Psoas muscle (tissue), 7 donors: ENCODE measurements at regions not wholly inside any gene's neighbourhood (a gene's known extent, or its start where the extent isn't known, plus 50 kb on each side); places are given as distances from the start of the nearest gene placed in this dataset.
A peak's percentile ranks its signal among the peaks of the same experiment; 100 is the strongest.

ENCODE experiments used
- ATAC-seq, 4 donors: fragments of 200-7000 bp; cut with Tn5 transposase; one replicate each; pipeline ENCODE4 v1.9.1; 2020; ENCODE audit warnings: moderate library complexity in 3 of 4, mild to moderate bottlenecking in 2 of 4
- DNase-seq, 2 donors: peaks; one replicate each; pipeline ENCODE4 v3.0.0-alpha.2; 2020
- H3K27ac ChIP-seq: fragments of 200-600 bp; one replicate; pipeline ENCODE4 v1.8.0; 2022
- H3K27me3 ChIP-seq, 3 donors: fragments of 200-600 bp in 1 of 3; one replicate each; pipeline versions ENCODE4 v1.6.1 to v1.8.0; 2013 to 2022; ENCODE audit warnings: low read length in 2 of 3, mild to moderate bottlenecking in 2 of 3, moderate library complexity in 1 of 3; ENCODE audit not compliant: insufficient read depth in 3 of 3
- H3K36me3 ChIP-seq, 2 donors: fragments of 200-600 bp in 1 of 2; one replicate each; pipeline versions ENCODE4 v1.6.1 to v1.8.0; 2013 to 2022; ENCODE audit warnings: low read depth in 1 of 2, mild to moderate bottlenecking in 1 of 2, moderate library complexity in 1 of 2; ENCODE audit not compliant: insufficient read depth in 1 of 2
- H3K4me1 ChIP-seq: fragments of 200-600 bp; one replicate; pipeline ENCODE4 v1.8.0; 2022
- H3K4me3 ChIP-seq: fragments of 200-600 bp; one replicate; pipeline ENCODE4 v1.8.0; 2022; ENCODE audit warnings: mild to moderate bottlenecking
- H3K9me3 ChIP-seq: fragments of 200-600 bp; one replicate; pipeline ENCODE4 v1.8.0; 2022
- WGBS, 3 donors: extraction: QIAGEN DNeasy Blood & Tissue Kit; methylation state at CpG; one replicate each; pipeline versions ENCODE4 v1.1.6 to v1.1.7; 2013; 5-methylcytosine and 5-hydroxymethylcytosine counted together
- intact Hi-C, 2 donors: fragments of 100-400 bp; cut with DNase I; formaldehyde crosslinking; loops; one replicate each; pipeline versions ENCODE4 v1.11.0 to v1.14.2; 2022
- TF ChIP-seq, protein P1 (sequence below): fragments of 200-600 bp; IDR thresholded peaks from one replicate; pipeline ENCODE4 v1.8.0; 2022; ENCODE audit warnings: antibody characterized with exemption
- donor health status: healthy with polysubstance abuse.
- donor health status: DM: no; HTN: no; CAD: no; lungs with moderate emphysema.
- donor health status: Bipolar disorder and iron deficiency.
- donor health status: healthy.
- donor health status: DM: yes; HTN: yes; CAD: no.
- donor health status: DM: no; HTN: no; CAD: no.
- donor health status: DM: yes; HTN: yes; CAD: no.

DNA sequence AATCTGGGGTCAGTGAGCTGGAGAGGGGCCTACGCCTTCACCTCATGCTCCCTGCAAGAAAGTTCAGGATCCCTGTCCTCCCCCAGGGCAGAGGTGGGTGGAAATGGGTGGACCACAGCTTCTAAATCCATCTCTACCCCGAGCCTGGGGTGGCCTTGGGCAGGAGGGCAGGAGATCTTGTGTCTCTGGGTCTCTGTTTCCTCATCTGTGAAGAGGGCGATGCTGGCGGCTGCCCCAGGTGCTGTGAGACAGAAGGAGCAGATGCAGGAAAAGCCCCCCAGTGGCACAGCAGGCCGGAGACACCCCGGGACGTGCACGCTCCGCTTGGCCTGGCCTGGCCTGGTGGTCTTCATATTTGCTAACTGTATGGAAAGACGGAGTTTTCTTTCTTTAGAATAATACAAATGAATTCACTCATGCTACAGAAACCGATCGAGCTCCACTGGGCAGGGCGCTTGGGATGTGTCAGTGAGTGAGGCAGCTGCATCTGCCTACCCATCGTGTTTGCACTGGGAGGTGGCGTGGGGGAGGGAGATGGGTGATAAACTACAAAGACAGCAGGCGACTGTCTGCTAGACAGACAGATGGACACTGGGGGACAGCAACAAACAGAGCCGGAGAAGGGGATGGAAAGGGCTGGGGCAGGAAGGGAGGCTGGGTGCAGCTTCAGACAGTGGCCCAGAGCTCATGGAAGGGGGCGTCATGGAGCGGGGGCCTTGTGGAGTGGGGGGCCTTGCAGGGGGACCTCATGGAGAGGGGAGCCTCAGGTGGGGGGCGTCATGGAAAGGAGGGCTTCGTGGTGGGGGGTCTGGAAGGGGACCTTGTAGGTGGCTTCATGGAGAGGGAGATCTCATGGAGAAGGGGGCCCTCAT lies 136.2 kb downstream of the CPZ start:
- Histone ChIP-seq H3K4me3 (no peak overlapping the region), H3K4me1 (no peaks in the 10 kb centered on the region), H3K27me3 (peaks cover 0 to 30% (median 2%) of the 10 kb centered on the region in 3 donors), H3K9me3 (peaks cover 2% of the 10 kb centered on the region), H3K36me3 (no peaks in the 10 kb centered on the region), H3K27ac (no peak overlapping the region)
- intact Hi-C loops, result no loop called here
- WGBS, 3 donors, result 70 to 82% (median 73%) methylated on average over 21 of the region's 21 CpGs
- DNase-seq, result peak in 1 of 2 donors; percentile 35
- TF ChIP-seq, protein P1, sequence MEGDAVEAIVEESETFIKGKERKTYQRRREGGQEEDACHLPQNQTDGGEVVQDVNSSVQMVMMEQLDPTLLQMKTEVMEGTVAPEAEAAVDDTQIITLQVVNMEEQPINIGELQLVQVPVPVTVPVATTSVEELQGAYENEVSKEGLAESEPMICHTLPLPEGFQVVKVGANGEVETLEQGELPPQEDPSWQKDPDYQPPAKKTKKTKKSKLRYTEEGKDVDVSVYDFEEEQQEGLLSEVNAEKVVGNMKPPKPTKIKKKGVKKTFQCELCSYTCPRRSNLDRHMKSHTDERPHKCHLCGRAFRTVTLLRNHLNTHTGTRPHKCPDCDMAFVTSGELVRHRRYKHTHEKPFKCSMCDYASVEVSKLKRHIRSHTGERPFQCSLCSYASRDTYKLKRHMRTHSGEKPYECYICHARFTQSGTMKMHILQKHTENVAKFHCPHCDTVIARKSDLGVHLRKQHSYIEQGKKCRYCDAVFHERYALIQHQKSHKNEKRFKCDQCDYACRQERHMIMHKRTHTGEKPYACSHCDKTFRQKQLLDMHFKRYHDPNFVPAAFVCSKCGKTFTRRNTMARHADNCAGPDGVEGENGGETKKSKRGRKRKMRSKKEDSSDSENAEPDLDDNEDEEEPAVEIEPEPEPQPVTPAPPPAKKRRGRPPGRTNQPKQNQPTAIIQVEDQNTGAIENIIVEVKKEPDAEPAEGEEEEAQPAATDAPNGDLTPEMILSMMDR, result no peak
- ATAC-seq, result no peak

DNA sequence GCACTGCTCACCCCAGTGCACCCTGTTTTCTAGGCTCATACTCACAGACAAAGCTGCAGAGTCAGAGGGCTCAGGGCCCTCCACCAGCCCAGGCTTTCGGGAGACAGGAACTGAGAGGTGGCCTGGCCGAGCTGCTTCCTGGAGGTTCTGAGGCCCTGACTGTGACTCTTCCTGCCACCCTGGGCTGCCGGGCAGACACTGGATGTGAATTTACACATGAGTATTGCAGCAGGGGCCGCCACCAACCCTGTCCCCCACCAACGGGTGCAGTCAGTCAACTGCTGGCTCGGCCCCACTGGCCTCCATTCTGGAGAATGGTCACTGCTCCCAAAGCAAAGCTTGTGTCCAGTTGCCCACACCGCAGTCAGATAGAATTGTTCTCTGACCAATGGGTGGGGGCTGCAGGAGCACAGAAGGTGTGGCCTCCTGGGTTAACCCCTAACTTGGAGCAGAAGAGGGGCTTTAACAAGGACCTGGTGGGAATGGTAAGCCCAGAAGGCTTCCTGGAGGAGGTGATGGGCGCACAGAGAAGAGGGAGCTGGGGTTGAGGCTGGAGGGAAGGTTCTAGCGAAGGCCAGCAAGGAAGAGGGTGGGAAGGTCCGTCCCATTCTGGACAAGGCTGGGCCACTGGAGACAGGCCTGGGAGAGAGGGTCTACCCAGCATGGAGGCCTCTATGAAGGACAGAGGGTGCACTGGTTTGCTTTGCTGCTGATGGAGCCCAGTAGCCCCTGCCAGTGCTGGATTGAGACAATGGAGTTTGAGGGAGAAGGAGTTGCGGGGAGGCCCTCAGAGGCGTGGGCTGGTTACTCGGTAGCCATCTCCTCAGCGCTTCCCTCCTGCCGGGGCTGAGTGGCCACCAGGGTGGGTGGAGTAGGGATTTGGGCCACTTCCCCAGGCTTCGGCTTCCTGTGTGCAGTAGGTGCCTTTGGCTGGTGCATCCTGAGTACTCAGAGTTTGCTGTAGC lies 135.3 kb downstream of the CPZ start:
- TF ChIP-seq, protein P1, result no peak
- H3K36me3 ChIP-seq, result no peaks in the 10 kb centered on the region
- DNase-seq (peak in 1 of 2 donors; percentile 32), ATAC-seq (no peak)
- H3K9me3 ChIP-seq, result no peaks in the 10 kb centered on the region
- H3K27ac ChIP-seq, result no peak overlapping the region
- WGBS, 3 donors, result 68 to 76% (median 72%) methylated on average over 16 of the region's 16 CpGs
- peaks cover 0 to 33% (median 4%) of the 10 kb centered on the region in 3 donors for H3K27me3 ChIP-seq
- intact Hi-C loops, result no loop called here
- H3K4me1 ChIP-seq, result no peaks in the 10 kb centered on the region
- H3K4me3 ChIP-seq, result no peak overlapping the region

DNA sequence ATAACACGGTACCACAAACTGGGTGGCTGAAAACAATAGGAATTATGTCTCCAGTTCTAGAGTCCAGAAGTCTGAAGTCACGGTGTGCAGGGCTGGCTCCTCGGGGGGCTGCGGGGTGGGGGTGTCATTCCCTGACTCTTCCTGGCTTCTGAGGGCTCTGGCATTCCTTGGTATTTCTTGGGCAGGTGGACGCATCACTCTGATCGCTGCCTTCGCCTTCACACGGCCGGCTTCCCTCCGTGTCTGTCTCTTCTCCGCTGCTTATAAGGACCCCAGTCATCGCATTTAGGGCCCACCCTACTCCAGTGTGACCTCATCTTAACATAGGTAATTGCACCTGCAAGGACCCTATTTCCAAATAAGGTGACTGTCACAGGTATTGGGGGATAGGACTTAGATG lies 134.6 kb downstream of the CPZ start:
- peak in 1 of 2 donors; percentile 1 for DNase-seq
- Histone ChIP-seq H3K27ac (no peak overlapping the region), H3K9me3 (no peaks in the 10 kb centered on the region), H3K4me3 (no peak overlapping the region), H3K36me3 (no peaks in the 10 kb centered on the region), H3K27me3 (peaks cover 0 to 33% (median 4%) of the 10 kb centered on the region in 3 donors), H3K4me1 (no peaks in the 10 kb centered on the region)
- intact Hi-C loops, result no loop called here
- no peak for ATAC-seq
- TF ChIP-seq, protein P1, result no peak
- 53 to 61% (median 59%) methylated on average over 12 of the region's 12 CpGs for WGBS, 3 donors

DNA sequence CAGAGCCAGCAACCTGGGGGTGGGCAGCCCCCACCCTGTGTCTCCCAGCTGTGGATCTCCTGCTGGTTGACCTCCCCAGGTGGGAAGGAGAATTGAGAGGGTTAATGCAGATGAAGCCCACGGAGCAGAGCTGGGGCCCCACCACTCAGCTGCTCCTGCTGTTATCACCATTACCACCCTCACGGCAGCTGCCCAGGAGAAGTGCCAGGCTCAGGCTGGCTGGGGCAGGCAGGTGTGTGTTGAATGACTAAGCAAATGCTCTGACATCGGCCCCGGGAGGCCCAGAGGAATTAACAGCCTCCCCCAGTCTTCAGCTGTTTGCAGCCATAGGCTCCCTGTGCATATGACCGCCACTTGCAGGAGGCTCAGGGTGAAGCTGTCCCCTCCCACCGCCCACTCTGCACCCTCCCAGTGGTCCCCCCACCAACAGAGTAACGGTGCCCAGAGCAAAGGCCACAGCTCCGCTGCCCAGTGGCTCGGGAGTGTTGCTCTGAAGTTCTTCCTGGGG lies 133.8 kb downstream of the CPZ start:
- no peak overlapping the region for H3K27ac ChIP-seq
- no peak for ATAC-seq
- DNase-seq, result peak in 1 of 2 donors; percentile 35
- WGBS, 3 donors, result 21 to 31% (median 22%) methylated on average over 9 of the region's 9 CpGs
- peaks cover 0 to 33% (median 4%) of the 10 kb centered on the region in 3 donors for H3K27me3 ChIP-seq
- H3K4me3 ChIP-seq, result no peak overlapping the region
- intact Hi-C loops, result no loop called here
- H3K36me3 ChIP-seq, result no peaks in the 10 kb centered on the region
- TF ChIP-seq, protein P1, result no peak
- H3K9me3 ChIP-seq, result no peaks in the 10 kb centered on the region
- H3K4me1 ChIP-seq, result no peaks in the 10 kb centered on the region
